Breast epithelium (tissue), 3 donors: ENCODE measurements at regions not wholly inside any gene's neighbourhood (a gene's known extent, or its start where the extent isn't known, plus 50 kb on each side); places are given as distances from the start of the nearest gene placed in this dataset.

Source experiments
- POLR2AphosphoS5 ChIP-seq, 3 donors: sonication (generic); formaldehyde crosslinking; IDR thresholded peaks; one replicate each; pipeline ENCODE4 v1.6.1; 2017; ENCODE audit warnings: antibody characterized with exemption in 3 of 3
- TF ChIP-seq, protein P1 (sequence below), 3 donors: fragments of 450-650 bp; IDR thresholded peaks; one replicate each; pipeline ENCODE4 v1.5.1; 2016 to 2017; ENCODE audit warnings: antibody characterized with exemption in 3 of 3, mild to moderate bottlenecking in 3 of 3, moderate library complexity in 3 of 3

DNA sequence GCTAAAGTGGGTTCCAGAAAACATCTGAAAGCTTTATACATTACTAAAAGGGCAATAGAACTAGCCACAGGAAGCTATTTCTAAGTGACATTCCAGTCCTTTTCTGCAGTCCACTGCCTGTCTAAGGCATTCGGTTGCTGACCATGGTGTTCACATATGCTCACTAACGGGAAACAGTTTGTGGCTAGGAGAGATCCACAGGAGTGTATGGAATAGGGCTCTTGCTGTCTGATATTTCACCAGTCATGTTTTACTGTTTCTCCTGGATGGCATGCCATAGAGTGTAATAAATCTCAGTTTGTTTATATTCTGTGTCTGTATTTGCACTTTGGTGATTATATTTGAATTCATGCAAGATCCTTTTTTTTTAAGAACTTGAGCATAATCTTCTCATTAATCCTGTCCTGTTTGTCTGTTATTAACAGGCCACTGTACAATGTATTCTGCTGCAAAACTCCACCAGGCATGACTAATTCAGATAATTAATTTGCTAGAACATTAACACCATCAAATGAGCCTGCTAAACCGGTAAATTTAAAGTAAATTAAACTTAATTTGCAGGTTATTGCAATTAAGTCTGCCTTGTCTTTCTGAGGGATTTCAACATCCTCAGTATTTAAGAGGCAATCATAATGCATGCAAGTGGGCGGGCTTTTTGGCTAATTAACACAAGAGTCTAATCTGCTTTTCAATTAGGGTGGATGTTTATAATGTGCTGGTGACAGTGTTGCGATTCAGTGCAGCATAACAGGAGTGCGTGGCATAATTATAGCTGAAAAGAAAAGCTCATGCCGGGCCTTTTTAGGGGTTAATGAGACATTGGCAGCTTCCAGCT lies 201.3 kb downstream of the POU4F1 start:
- TF ChIP-seq, protein P1, sequence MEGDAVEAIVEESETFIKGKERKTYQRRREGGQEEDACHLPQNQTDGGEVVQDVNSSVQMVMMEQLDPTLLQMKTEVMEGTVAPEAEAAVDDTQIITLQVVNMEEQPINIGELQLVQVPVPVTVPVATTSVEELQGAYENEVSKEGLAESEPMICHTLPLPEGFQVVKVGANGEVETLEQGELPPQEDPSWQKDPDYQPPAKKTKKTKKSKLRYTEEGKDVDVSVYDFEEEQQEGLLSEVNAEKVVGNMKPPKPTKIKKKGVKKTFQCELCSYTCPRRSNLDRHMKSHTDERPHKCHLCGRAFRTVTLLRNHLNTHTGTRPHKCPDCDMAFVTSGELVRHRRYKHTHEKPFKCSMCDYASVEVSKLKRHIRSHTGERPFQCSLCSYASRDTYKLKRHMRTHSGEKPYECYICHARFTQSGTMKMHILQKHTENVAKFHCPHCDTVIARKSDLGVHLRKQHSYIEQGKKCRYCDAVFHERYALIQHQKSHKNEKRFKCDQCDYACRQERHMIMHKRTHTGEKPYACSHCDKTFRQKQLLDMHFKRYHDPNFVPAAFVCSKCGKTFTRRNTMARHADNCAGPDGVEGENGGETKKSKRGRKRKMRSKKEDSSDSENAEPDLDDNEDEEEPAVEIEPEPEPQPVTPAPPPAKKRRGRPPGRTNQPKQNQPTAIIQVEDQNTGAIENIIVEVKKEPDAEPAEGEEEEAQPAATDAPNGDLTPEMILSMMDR (IDR thresholded peaks at IDR 0.05): no peak
- no peak for TF ChIP-seq POLR2AphosphoS5 (IDR thresholded peaks at IDR 0.05)
